GM20000 (cell line): ENCODE measurements at regions not wholly inside any gene's neighbourhood (a gene's known extent, or its start where the extent isn't known, plus 50 kb on each side); places are given as distances from the start of the nearest gene placed in this dataset.
"Not testable (repeated sequence)": the region's sequence is repeated elsewhere in the genome, so short reads cannot be mapped to it uniquely, and the experiment has no call there.

Experiments used
- DNase-seq: peaks from one replicate; pipeline ENCODE4 v3.0.0; 2012; ENCODE audit warnings: low spot score
- CTCF ChIP-seq: IDR thresholded peaks from 2 replicates; pipeline ENCODE4 v1.5.1; 2012; ENCODE audit warnings: mild to moderate bottlenecking, control low read depth; ENCODE audit errors: extremely low read depth, missing control alignments

DNA sequence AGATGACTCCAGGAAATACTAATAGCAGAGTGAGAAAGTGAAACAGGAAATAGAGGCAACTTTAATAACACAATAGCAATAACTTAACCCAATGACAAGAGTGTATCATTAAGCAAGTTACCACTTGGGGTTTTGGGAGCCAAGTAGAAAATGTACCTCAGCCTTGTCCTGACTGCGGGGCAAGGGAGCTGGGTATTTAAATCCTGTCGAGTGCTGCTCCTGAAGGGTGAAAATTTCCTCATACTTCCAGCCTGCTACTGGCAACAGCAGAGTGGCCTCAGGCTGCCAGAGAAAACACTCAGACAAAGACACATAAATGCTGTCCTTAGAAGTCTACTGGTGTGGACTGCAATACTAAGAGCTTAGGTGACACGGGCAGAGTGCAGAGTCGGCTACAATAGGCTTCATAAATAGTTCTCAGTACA, 112.5 kb upstream of the EMB start:
- DNase-seq: no peak
- TF ChIP-seq CTCF: no peak

GRCh38 chr5:50558640-50559039, 107.8 kb upstream of the PARP8 start:
- not testable (repeated sequence) for DNase-seq

GRCh38 chr5:50559955-50560354, 106.5 kb upstream of the PARP8 start:
- no peak for TF ChIP-seq CTCF
- DNase-seq: no peak

DNA sequence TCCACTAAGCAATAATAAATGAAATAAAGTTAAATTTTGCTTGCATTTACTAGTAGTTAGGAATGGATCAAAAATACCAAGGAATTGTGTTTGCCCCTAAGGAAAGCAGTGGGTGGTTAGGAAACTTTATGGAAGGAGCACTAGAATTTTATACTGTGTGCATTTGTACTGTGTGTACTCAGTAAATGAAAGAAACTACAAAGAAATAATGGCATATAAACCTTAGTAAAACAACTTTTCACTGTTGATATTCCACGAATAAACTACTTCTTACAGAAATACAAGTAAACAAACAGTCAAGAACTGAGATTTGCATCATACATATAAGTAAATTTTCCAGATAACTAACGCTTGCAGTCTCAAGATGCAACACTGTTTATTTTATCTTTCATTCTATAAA, 103.7 kb upstream of the PARP8 start:
- no peak for DNase-seq
- no peak for TF ChIP-seq CTCF

DNA sequence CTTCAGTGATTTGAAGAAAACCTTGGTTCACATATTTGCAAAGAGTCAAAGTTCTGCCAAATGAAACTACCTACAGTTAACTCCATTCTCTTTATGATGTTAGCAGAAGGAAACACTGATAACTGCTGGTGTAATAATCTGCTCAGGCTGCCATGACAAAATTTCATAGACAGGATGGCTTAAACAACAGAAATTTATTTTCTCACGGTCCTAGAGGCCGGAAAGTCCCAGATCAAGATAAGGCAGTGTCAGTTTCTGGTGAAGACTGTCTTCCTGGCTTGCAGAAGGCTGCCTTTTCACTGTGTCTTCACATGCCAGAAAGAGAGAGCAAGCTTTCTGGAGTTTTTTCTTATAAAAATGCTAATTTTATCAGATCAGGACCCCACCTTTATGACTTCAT, 102.4 kb upstream of the PARP8 start:
- no peak for TF ChIP-seq CTCF
- DNase-seq: no peak

DNA sequence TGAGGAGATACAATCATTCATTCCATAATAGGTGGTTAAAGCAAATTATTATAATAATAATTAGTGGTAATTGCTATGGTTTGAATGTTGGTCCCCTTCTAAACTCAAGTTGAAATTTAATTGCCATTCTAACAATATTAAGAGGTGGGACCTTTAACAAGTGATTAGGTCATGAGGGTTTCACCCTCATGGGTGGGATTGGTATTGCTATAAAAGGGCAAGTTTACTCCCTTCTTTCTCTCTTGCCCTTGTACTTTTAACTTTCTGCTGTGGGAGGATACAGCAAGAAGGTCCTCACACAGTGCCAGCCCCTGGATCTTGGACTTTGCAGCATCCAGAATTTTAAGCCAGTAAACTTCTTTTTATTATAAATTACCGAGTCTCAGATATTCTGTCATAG, 101.9 kb upstream of the PARP8 start:
- DNase-seq: no peak
- no peak for TF ChIP-seq CTCF

DNA sequence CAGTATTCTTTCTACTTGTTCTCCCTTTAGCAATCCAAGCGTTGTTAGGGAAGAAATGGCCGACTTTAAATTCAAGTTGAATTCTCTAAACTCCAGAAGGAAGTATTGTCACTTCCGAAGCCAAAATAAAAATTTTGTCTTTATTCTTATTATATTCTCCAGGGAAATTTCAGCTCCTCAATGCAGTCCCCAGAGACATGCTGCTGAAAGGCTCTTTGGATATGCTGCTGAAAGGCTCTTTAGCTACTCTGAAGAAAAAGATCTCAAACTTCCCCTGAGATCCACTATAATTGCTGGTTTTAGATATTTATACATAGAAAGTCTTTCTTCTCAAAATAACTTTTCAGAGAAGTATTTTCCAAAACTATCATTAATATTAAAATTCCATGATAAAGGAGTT, 92.3 kb upstream of the PARP8 start:
- no peak for TF ChIP-seq CTCF
- no peak for DNase-seq

DNA sequence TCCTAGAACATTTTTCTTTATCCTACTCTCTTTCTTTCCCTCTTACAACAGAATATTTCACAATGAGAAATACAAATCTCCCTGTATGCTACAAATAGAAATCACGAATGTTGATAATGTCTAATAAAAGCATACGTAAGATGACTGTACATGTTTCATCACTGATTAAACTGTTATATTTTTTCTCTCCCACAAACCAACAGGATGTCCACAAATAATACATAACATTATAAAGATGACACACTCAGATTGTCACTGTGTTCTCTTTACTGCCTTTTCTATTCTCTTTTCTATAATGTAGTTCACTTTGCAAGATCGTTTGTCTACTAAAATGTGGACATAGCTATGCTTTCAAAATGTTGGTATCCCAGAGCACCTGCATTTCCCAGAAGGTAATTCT, 90.7 kb upstream of the PARP8 start:
- DNase-seq: no peak
- TF ChIP-seq CTCF: no peak
